ENCODE measurements at regions not wholly inside any gene's neighbourhood (a gene's known extent, or its start where the extent isn't known, plus 50 kb on each side); places are given as distances from the start of the nearest gene placed in this dataset.

- no peaks in the 10 kb centered on the region for H3K27me3 Mint-ChIP-seq (ENCODE audit: insufficient read depth, low read depth, poor library complexity)
- no peak overlapping the region; the same call in 1 of the 2 replicates for H2AFZ ChIP-seq
- DNase-seq (ENCODE audit: low spot score) = no peak
Measured at GRCh38 chr3:88321363-88322050, 171.7 kb downstream of the C3orf38 start.

More at GRCh38 chr3:88321363-88322050, 171.7 kb downstream of the C3orf38 start:
- Histone ChIP-seq H3K9me2 (ENCODE audit: insufficient read depth) (0 out of 2 replicates have a peak, but pooled peaks cover 3% of the 10 kb centered on the region), H4K20me1 (replicated peaks; ENCODE audit: insufficient read depth) (no peaks in the 10 kb centered on the region), H3K4me3 (no peak overlapping the region), H3K27ac (ENCODE audit: low read depth) (no peak overlapping the region), H3F3A (replicated peaks; ENCODE audit: low read depth) (no peaks in the 10 kb centered on the region), H3K36me3 (ENCODE audit: insufficient read depth) (no peaks in the 10 kb centered on the region), H3K4me1 (ENCODE audit: insufficient read depth) (no peaks in the 10 kb centered on the region), H3K4me2 (no peak overlapping the region), H3K79me2 (replicated peaks; ENCODE audit: insufficient read depth) (no peaks in the 10 kb centered on the region), H3K27me3 (ENCODE audit: insufficient read depth) (no peaks in the 10 kb centered on the region)
- Mint-ChIP-seq H3K27ac (no peak overlapping the region), H3K4me1 (peaks cover 3% of the 10 kb centered on the region; the same call in 2 of the 3 replicates), H3K4me3 (no peak overlapping the region), H3K9me3 (no peaks in the 10 kb centered on the region), H3K36me3 (ENCODE audit: low read depth) (peaks cover 3% of the 10 kb centered on the region; the same call in 1 of the 3 replicates)
- TF ChIP-seq, protein P1, sequence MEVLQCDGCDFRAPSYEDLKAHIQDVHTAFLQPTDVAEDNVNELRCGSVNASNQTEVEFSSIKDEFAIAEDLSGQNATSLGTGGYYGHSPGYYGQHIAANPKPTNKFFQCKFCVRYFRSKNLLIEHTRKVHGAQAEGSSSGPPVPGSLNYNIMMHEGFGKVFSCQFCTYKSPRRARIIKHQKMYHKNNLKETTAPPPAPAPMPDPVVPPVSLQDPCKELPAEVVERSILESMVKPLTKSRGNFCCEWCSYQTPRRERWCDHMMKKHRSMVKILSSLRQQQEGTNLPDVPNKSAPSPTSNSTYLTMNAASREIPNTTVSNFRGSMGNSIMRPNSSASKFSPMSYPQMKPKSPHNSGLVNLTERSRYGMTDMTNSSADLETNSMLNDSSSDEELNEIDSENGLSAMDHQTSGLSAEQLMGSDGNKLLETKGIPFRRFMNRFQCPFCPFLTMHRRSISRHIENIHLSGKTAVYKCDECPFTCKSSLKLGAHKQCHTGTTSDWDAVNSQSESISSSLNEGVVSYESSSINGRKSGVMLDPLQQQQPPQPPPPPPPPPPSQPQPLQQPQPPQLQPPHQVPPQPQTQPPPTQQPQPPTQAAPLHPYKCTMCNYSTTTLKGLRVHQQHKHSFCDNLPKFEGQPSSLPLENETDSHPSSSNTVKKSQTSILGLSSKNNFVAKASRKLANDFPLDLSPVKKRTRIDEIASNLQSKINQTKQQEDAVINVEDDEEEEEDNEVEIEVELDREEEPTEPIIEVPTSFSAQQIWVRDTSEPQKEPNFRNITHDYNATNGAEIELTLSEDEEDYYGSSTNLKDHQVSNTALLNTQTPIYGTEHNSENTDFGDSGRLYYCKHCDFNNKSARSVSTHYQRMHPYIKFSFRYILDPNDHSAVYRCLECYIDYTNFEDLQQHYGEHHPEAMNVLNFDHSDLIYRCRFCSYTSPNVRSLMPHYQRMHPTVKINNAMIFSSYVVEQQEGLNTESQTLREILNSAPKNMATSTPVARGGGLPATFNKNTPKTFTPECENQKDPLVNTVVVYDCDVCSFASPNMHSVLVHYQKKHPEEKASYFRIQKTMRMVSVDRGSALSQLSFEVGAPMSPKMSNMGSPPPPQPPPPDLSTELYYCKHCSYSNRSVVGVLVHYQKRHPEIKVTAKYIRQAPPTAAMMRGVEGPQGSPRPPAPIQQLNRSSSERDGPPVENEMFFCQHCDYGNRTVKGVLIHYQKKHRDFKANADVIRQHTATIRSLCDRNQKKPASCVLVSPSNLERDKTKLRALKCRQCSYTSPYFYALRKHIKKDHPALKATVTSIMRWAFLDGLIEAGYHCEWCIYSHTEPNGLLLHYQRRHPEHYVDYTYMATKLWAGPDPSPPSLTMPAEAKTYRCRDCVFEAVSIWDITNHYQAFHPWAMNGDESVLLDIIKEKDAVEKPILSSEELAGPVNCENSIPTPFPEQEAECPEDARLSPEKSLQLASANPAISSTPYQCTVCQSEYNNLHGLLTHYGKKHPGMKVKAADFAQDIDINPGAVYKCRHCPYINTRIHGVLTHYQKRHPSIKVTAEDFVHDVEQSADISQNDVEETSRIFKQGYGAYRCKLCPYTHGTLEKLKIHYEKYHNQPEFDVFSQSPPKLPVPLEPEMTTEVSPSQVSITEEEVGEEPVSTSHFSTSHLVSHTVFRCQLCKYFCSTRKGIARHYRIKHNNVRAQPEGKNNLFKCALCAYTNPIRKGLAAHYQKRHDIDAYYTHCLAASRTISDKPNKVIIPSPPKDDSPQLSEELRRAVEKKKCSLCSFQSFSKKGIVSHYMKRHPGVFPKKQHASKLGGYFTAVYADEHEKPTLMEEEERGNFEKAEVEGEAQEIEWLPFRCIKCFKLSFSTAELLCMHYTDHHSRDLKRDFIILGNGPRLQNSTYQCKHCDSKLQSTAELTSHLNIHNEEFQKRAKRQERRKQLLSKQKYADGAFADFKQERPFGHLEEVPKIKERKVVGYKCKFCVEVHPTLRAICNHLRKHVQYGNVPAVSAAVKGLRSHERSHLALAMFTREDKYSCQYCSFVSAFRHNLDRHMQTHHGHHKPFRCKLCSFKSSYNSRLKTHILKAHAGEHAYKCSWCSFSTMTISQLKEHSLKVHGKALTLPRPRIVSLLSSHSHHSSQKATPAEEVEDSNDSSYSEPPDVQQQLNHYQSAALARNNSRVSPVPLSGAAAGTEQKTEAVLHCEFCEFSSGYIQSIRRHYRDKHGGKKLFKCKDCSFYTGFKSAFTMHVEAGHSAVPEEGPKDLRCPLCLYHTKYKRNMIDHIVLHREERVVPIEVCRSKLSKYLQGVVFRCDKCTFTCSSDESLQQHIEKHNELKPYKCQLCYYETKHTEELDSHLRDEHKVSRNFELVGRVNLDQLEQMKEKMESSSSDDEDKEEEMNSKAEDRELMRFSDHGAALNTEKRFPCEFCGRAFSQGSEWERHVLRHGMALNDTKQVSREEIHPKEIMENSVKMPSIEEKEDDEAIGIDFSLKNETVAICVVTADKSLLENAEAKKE (CRISPR knock-in tag; IDR thresholded peaks at IDR 0.05) = no peak
- no peak for TF ChIP-seq EZH2phosphoT487 (IDR thresholded peaks at IDR 0.05; ENCODE audit: unreplicated experiment)
- no peak for TF ChIP-seq STAT1 (IDR thresholded peaks at IDR 0.05; ENCODE audit: unreplicated experiment)
- TF ChIP-seq NANOG (IDR thresholded peaks at IDR 0.05; ENCODE audit: borderline replicate concordance) = no peak
- TF ChIP-seq POLR2AphosphoS5 (IDR thresholded peaks at IDR 0.05; ENCODE audit: low read depth) = no peak
- no peak for TF ChIP-seq ETS1 (IDR thresholded peaks at IDR 0.05)
- no peak for TF ChIP-seq ZNF114 (CRISPR knock-in tag; IDR thresholded peaks at IDR 0.05)
- no peak for TF ChIP-seq JUNB (IDR thresholded peaks at IDR 0.05; ENCODE audit: unreplicated experiment)
- no peak for TF ChIP-seq CTCF (conservative IDR thresholded peaks at IDR 0.05; ENCODE audit: low read depth in 2 of 2)
- no peak for TF ChIP-seq REST (IDR thresholded peaks at IDR 0.05; ENCODE audit: unreplicated experiment)
- TF ChIP-seq EZH2 (IDR thresholded peaks at IDR 0.05; ENCODE audit: low read depth, unreplicated experiment) = no peak
- TF ChIP-seq ZNF331 (CRISPR knock-in tag; IDR thresholded peaks at IDR 0.05; ENCODE audit: low read depth) = no peak
- TF ChIP-seq CREB1 (CRISPR knock-in tag; IDR thresholded peaks at IDR 0.05; ENCODE audit: low read depth) = no peak
- ATAC-seq = no peak

All from GM23338 (cell line).